ENCODE measurements at regions not wholly inside any gene's neighbourhood (a gene's known extent, or its start where the extent isn't known, plus 50 kb on each side); places are given as distances from the start of the nearest gene placed in this dataset.

- Histone ChIP-seq H3K27ac (no peak overlapping the region), H3K4me2 (no peak overlapping the region), H3K4me1 (ENCODE audit: insufficient read depth) (no peaks in the 10 kb centered on the region), H3K9me2 (replicated peaks; ENCODE audit: insufficient read depth) (no peaks in the 10 kb centered on the region), H3K9me3 (ENCODE audit: low read depth) (no peaks in the 10 kb centered on the region), H3K79me2 (no peaks in the 10 kb centered on the region), H3K36me3 (replicated peaks; ENCODE audit: insufficient read depth, low read depth) (no peaks in the 10 kb centered on the region), H3K27me3 (no peaks in the 10 kb centered on the region), H4K20me1 (ENCODE audit: insufficient read depth, poor library complexity, severe bottlenecking) (no peaks in the 10 kb centered on the region), H3K4me3 (no peak overlapping the region), H2AFZ (no peak overlapping the region)
- WGBS (ENCODE audit: low lambda C conversion rate, missing lambda C conversion rate): 77% methylated on average over 2 of the region's 2 CpGs
- DNase-seq (ENCODE audit: low spot score): no peak
- TF ChIP-seq CTCF (IDR thresholded peaks at IDR 0.05; ENCODE audit: poor library complexity) (no peak), EZH2 (IDR thresholded peaks at IDR 0.05; ENCODE audit: borderline replicate concordance) (no peak), EZH2phosphoT487 (IDR thresholded peaks at IDR 0.05; ENCODE audit: low read depth, severe bottlenecking, unreplicated experiment) (no peak)
Observed at GRCh38 chr4:36477861-36478260, 196.4 kb downstream of the DTHD1 start.

DNA sequence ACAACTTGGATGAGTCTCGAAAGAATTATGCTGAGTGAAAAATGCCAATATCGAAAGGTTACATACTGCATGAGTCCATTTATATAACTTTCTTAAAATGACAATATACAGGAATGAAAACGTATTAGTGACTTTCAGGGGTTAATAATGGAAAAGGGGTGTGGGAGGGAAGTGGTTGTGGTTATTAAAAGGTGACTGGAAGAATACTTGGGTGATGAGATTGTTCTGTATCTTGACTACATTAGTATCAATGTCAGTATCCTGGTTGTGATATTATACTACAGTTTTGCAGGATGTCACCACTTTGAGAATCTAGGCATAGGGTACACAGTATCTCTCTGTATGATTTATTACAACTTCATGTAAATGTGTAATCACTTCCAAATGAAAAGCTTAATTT is 204.5 kb downstream of the DTHD1 start:
- 95% methylated on average over 3 of the region's 3 CpGs for WGBS (ENCODE audit: low lambda C conversion rate, missing lambda C conversion rate)

GRCh38 chr4:36489798-36490197 is 208.4 kb downstream of the DTHD1 start:
- Histone ChIP-seq H2AFZ (no peak overlapping the region), H3K27me3 (no peaks in the 10 kb centered on the region), H3K36me3 (replicated peaks; ENCODE audit: insufficient read depth, low read depth) (no peaks in the 10 kb centered on the region), H4K20me1 (ENCODE audit: insufficient read depth, poor library complexity, severe bottlenecking) (no peaks in the 10 kb centered on the region), H3K4me3 (no peak overlapping the region), H3K27ac (no peak overlapping the region), H3K9me3 (ENCODE audit: low read depth) (no peaks in the 10 kb centered on the region), H3K4me1 (ENCODE audit: insufficient read depth) (no peaks in the 10 kb centered on the region), H3K4me2 (no peak overlapping the region), H3K9me2 (replicated peaks; ENCODE audit: insufficient read depth) (no peaks in the 10 kb centered on the region), H3K79me2 (no peaks in the 10 kb centered on the region)
- DNase-seq (ENCODE audit: low spot score): no peak
- TF ChIP-seq CTCF (IDR thresholded peaks at IDR 0.05; ENCODE audit: poor library complexity) (no peak), EZH2phosphoT487 (IDR thresholded peaks at IDR 0.05; ENCODE audit: low read depth, severe bottlenecking, unreplicated experiment) (no peak), EZH2 (IDR thresholded peaks at IDR 0.05; ENCODE audit: borderline replicate concordance) (no peak)
- WGBS (ENCODE audit: low lambda C conversion rate, missing lambda C conversion rate): 45% methylated on average over 2 of the region's 2 CpGs

More for the DNA sequence above, 204.5 kb downstream of the DTHD1 start:
- H3K36me3 ChIP-seq (replicated peaks; ENCODE audit: insufficient read depth, low read depth): no peaks in the 10 kb centered on the region
- no peaks in the 10 kb centered on the region for H3K79me2 ChIP-seq
- H3K27ac ChIP-seq: no peak overlapping the region
- no peaks in the 10 kb centered on the region for H4K20me1 ChIP-seq (ENCODE audit: insufficient read depth, poor library complexity, severe bottlenecking)
- H3K4me2 ChIP-seq: no peak overlapping the region
- no peaks in the 10 kb centered on the region for H3K9me3 ChIP-seq (ENCODE audit: low read depth)
- TF ChIP-seq EZH2phosphoT487 (IDR thresholded peaks at IDR 0.05; ENCODE audit: low read depth, severe bottlenecking, unreplicated experiment): no peak
- TF ChIP-seq CTCF (IDR thresholded peaks at IDR 0.05; ENCODE audit: poor library complexity): no peak
- no peak for TF ChIP-seq EZH2 (IDR thresholded peaks at IDR 0.05; ENCODE audit: borderline replicate concordance)
- no peaks in the 10 kb centered on the region for H3K4me1 ChIP-seq (ENCODE audit: insufficient read depth)
- DNase-seq (ENCODE audit: low spot score): no peak
- no peak overlapping the region for H2AFZ ChIP-seq
- no peaks in the 10 kb centered on the region for H3K9me2 ChIP-seq (replicated peaks; ENCODE audit: insufficient read depth)
- H3K27me3 ChIP-seq: no peaks in the 10 kb centered on the region
- H3K4me3 ChIP-seq: no peak overlapping the region

- Histone ChIP-seq H2AFZ (no peak overlapping the region), H3K4me3 (no peak overlapping the region), H3K4me1 (ENCODE audit: insufficient read depth) (no peaks in the 10 kb centered on the region), H3K27me3 (no peaks in the 10 kb centered on the region), H3K9me2 (replicated peaks; ENCODE audit: insufficient read depth) (no peaks in the 10 kb centered on the region), H4K20me1 (ENCODE audit: insufficient read depth, poor library complexity, severe bottlenecking) (no peaks in the 10 kb centered on the region), H3K27ac (no peak overlapping the region), H3K4me2 (no peak overlapping the region), H3K36me3 (replicated peaks; ENCODE audit: insufficient read depth, low read depth) (no peaks in the 10 kb centered on the region), H3K9me3 (ENCODE audit: low read depth) (no peaks in the 10 kb centered on the region), H3K79me2 (no peaks in the 10 kb centered on the region)
- no peak for DNase-seq (ENCODE audit: low spot score)
- no peak for TF ChIP-seq EZH2phosphoT487 (IDR thresholded peaks at IDR 0.05; ENCODE audit: low read depth, severe bottlenecking, unreplicated experiment)
- TF ChIP-seq CTCF (IDR thresholded peaks at IDR 0.05; ENCODE audit: poor library complexity): no peak
- no peak for TF ChIP-seq EZH2 (IDR thresholded peaks at IDR 0.05; ENCODE audit: borderline replicate concordance)
- 67% methylated on average over 1 of the region's 1 CpG for WGBS (ENCODE audit: low lambda C conversion rate, missing lambda C conversion rate)
Observed at GRCh38 chr4:36492041-36492440, 210.6 kb downstream of the DTHD1 start.

Data from hepatocyte (in vitro differentiated cells).